HG03520 (cell line): ENCODE measurements at regions not wholly inside any gene's neighbourhood (a gene's known extent, or its start where the extent isn't known, plus 50 kb on each side); places are given as distances from the start of the nearest gene placed in this dataset.
A peak's percentile ranks its signal among the peaks of the same experiment; 100 is the strongest.
"Not testable (repeated sequence)": the region's sequence is repeated elsewhere in the genome, so short reads cannot be mapped to it uniquely, and the experiment has no call there.

ENCODE experiments used
- ATAC-seq: cut with Tn5 transposase; IDR thresholded peaks from one replicate; pipeline ENCODE4 v1.9.1; 2021; ENCODE audit warnings: mild to moderate bottlenecking, moderate library complexity; ENCODE audit not compliant: unreplicated experiment

GRCh38 chr12:131445795-131446194, 265.1 kb upstream of the SFSWAP start:
- no peak for ATAC-seq

- not testable (repeated sequence) for ATAC-seq
Measured at GRCh38 chr12:131447636-131448035, 263.3 kb upstream of the SFSWAP start.

GRCh38 chr12:131448254-131448795, 262.6 kb upstream of the SFSWAP start:
- ATAC-seq = no peak

- ATAC-seq = no peak
Measured at GRCh38 chr12:131449027-131449426, 261.9 kb upstream of the SFSWAP start.

GRCh38 chr12:131452444-131452860, 258.4 kb upstream of the SFSWAP start:
- ATAC-seq = no peak

GRCh38 chr12:131454418-131455217, 256.3 kb upstream of the SFSWAP start:
- peak; percentile 96 for ATAC-seq

- no peak for ATAC-seq
Measured at GRCh38 chr12:131455218-131455506, 255.7 kb upstream of the SFSWAP start.

GRCh38 chr12:131455581-131456110, 255.2 kb upstream of the SFSWAP start:
- no peak for ATAC-seq

- no peak for ATAC-seq
Measured at GRCh38 chr12:131456301-131457027, 254.4 kb upstream of the SFSWAP start.

- no peak for ATAC-seq
Measured at GRCh38 chr12:131457028-131457310, 253.9 kb upstream of the SFSWAP start.

GRCh38 chr12:131457331-131458047, 253.4 kb upstream of the SFSWAP start:
- no peak for ATAC-seq

- no peak for ATAC-seq
Measured at GRCh38 chr12:131458048-131458374, 252.9 kb upstream of the SFSWAP start.

- no peak for ATAC-seq
Measured at GRCh38 chr12:131458931-131459772, 251.7 kb upstream of the SFSWAP start.

GRCh38 chr12:131459773-131460365, 251.0 kb upstream of the SFSWAP start:
- ATAC-seq = no peak

GRCh38 chr12:131460520-131460919, 250.4 kb upstream of the SFSWAP start:
- no peak for ATAC-seq

GRCh38 chr12:131461096-131461495, 249.8 kb upstream of the SFSWAP start:
- ATAC-seq = no peak

GRCh38 chr12:131463174-131463573, 247.7 kb upstream of the SFSWAP start:
- ATAC-seq = no peak

GRCh38 chr12:131464081-131464480, 246.8 kb upstream of the SFSWAP start:
- no peak for ATAC-seq

GRCh38 chr12:131466306-131466705, 244.6 kb upstream of the SFSWAP start:
- ATAC-seq = no peak

- ATAC-seq = no peak
Measured at GRCh38 chr12:131466932-131467331, 244.0 kb upstream of the SFSWAP start.
